Activated CD8-positive, alpha-beta memory T cell treated with anti-CD3 and anti-CD28 coated beads, Interleukin-2, amount 50 U/mL, for 24 hours (primary cell): ENCODE measurements at regions not wholly inside any gene's neighbourhood (a gene's known extent, or its start where the extent isn't known, plus 50 kb on each side); places are given as distances from the start of the nearest gene placed in this dataset.

Experiments
- DNase-seq: peaks from one replicate; pipeline ENCODE4 v3.0.0-alpha.2; 2020; ENCODE audit errors: extremely low read depth

GRCh38 chr2:221330436-221330835, 241.7 kb downstream of the EPHA4 start:
- DNase-seq, result no peak

GRCh38 chr2:221334481-221335218, 237.5 kb downstream of the EPHA4 start:
- no peak for DNase-seq

GRCh38 chr2:221335219-221335752, 236.8 kb downstream of the EPHA4 start:
- no peak for DNase-seq

- DNase-seq, result no peak
Measured at GRCh38 chr2:221336967-221337366, 235.1 kb downstream of the EPHA4 start.

GRCh38 chr2:221337957-221338685, 234.0 kb downstream of the EPHA4 start:
- no peak for DNase-seq

- no peak for DNase-seq
Measured at GRCh38 chr2:221342388-221342787, 229.7 kb downstream of the EPHA4 start.

GRCh38 chr2:221343524-221343923, 228.6 kb downstream of the EPHA4 start:
- no peak for DNase-seq

- no peak for DNase-seq
Measured at GRCh38 chr2:221345516-221345915, 226.6 kb downstream of the EPHA4 start.

GRCh38 chr2:221346411-221346810, 225.7 kb downstream of the EPHA4 start:
- no peak for DNase-seq

GRCh38 chr2:221347471-221347870, 224.6 kb downstream of the EPHA4 start:
- no peak for DNase-seq

- DNase-seq, result no peak
Measured at GRCh38 chr2:221350616-221351015, 221.5 kb downstream of the EPHA4 start.

GRCh38 chr2:221353201-221353600, 218.9 kb downstream of the EPHA4 start:
- no peak for DNase-seq

- DNase-seq, result no peak
Measured at GRCh38 chr2:221360312-221360711, 211.8 kb downstream of the EPHA4 start.

GRCh38 chr2:221360742-221361141, 211.4 kb downstream of the EPHA4 start:
- DNase-seq, result no peak

GRCh38 chr2:221361633-221362032, 210.5 kb downstream of the EPHA4 start:
- no peak for DNase-seq

- DNase-seq, result no peak
Measured at GRCh38 chr2:221364672-221365071, 207.4 kb downstream of the EPHA4 start.
